OCI-LY7 (cell line): ENCODE measurements at regions not wholly inside any gene's neighbourhood (a gene's known extent, or its start where the extent isn't known, plus 50 kb on each side); places are given as distances from the start of the nearest gene placed in this dataset.

Source experiments
- BruUV-seq: library from RNA; stranded (reverse); fragments of 400-500 nt; replicated peaks from 2 replicates; lab custom pipeline; 2021; lab: Mats Ljungman, UMichigan
- CTCF ChIA-PET: fragments of 300-600 bp; sonication (Branson Sonifier 250); formaldehyde crosslinking; loops from one replicate; lab custom pipeline; 2022; ENCODE audit warnings: antibody characterized with exemption; ENCODE audit not compliant: unreplicated experiment; lab: Charles Lee
- POLR2A ChIA-PET: fragments of 300-600 bp; sonication (Branson Sonifier 250); formaldehyde crosslinking; loops from one replicate; lab custom pipeline; 2022; ENCODE audit warnings: antibody characterized with exemption; lab: Charles Lee
- DNase-seq: peaks from one replicate; pipeline ENCODE4 v3.0.0-alpha.2; 2015; ENCODE audit warnings: low spot score
- H2AFZ ChIP-seq: fragments of 200-600 bp; sonication (generic), shearing (Covaris generic); 2 replicates; pipeline ENCODE4 v1.6.1; 2014; ENCODE audit warnings: mild to moderate bottlenecking, antibody characterized with exemption, low read length, moderate library complexity
- H3K27ac ChIP-seq: fragments of 200-600 bp; sonication (generic); 2 replicates; pipeline ENCODE4 v1.5.1; 2014; ENCODE audit warnings: mixed run types, low read depth, mild to moderate bottlenecking, moderate library complexity, low read length, inconsistent platforms; ENCODE audit not compliant: poor library complexity, severe bottlenecking
- H3K36me3 ChIP-seq: fragments of 200-600 bp; sonication (generic); 2 replicates; pipeline ENCODE4 v1.6.1; 2014; ENCODE audit warnings: mild to moderate bottlenecking, antibody characterized with exemption, low read length, moderate library complexity, mixed read lengths; ENCODE audit not compliant: insufficient read depth
- H3K4me1 ChIP-seq: fragments of 200-600 bp; sonication (generic); 2 replicates; pipeline ENCODE4 v1.5.1; 2014; ENCODE audit warnings: mild to moderate bottlenecking, low read length; ENCODE audit not compliant: insufficient read depth, poor library complexity, severe bottlenecking
- H3K4me2 ChIP-seq: fragments of 200-600 bp; sonication (generic); 2 replicates; pipeline ENCODE4 v1.6.1; 2014; ENCODE audit warnings: mild to moderate bottlenecking, low read length
- H3K4me3 ChIP-seq: fragments of 200-600 bp; sonication (generic); 2 replicates; pipeline ENCODE4 v1.5.1; 2014; ENCODE audit warnings: mild to moderate bottlenecking, low read depth, low read length; ENCODE audit not compliant: poor library complexity, severe bottlenecking
- H3K79me2 ChIP-seq: fragments of 200-600 bp; sonication (generic); 2 replicates; pipeline ENCODE4 v1.6.1; 2016; ENCODE audit warnings: low read depth, mild to moderate bottlenecking, low read length, moderate library complexity, mixed read lengths; ENCODE audit not compliant: insufficient read depth
- H3K9me2 ChIP-seq: fragments of 200-600 bp; sonication (generic); 2 replicates; pipeline ENCODE4 v1.6.1; 2016; ENCODE audit warnings: mild to moderate bottlenecking, low read length, mixed read lengths; ENCODE audit not compliant: insufficient read depth
- H3K9me3 ChIP-seq: fragments of 200-600 bp; sonication (generic); 2 replicates; pipeline ENCODE4 v1.6.1; 2014; ENCODE audit warnings: mild to moderate bottlenecking, mixed run types, low read length, mixed read lengths
- H4K20me1 ChIP-seq: fragments of 200-600 bp; sonication (generic); 2 replicates; pipeline ENCODE4 v1.6.1; 2014; ENCODE audit warnings: mild to moderate bottlenecking, antibody characterized with exemption, low read length, moderate library complexity, mixed read lengths; ENCODE audit not compliant: insufficient read depth
- EZH2phosphoT487 ChIP-seq: fragments of 200-600 bp; sonication (generic); IDR thresholded peaks from 2 replicates; pipeline ENCODE4 v1.6.1; 2018; ENCODE audit warnings: low read depth, borderline replicate concordance, mild to moderate bottlenecking, mixed run types, antibody characterized with exemption, low read length, moderate library complexity, mixed read lengths
- intact Hi-C: fragments of 100-400 bp; cut with micrococcal nuclease; formaldehyde crosslinking; loops from one replicate; pipeline ENCODE4 v1.10.0; 2022; ENCODE audit not compliant: unreplicated experiment
- TF ChIP-seq, protein P1 (sequence below): fragments of 200-600 bp; sonication (generic); conservative IDR thresholded peaks from 2 replicates; pipeline ENCODE4 v1.5.1; 2014; ENCODE audit warnings: mild to moderate bottlenecking, antibody characterized with exemption, low read length, moderate library complexity, mixed read lengths

DNA sequence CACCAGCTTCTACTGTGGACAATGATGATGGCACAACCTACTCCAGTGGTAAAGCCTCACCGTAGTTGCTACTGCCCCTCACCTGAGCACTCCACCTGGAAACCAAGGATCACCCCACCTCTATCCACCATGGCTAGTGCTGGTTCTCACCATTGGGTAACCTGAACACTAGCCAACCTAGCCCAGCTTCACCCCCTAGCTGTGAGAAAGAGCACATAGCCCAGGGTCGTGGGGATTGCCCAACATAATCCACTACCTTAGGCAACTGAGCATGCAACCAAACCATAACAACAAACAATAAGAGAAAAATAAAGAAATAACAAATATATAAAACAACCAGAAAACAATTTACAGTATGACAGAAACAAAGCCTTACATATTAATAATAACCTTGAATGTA lies 560.1 kb downstream of the DIAPH3 start:
- Histone ChIP-seq H3K9me3 (no peaks in the 10 kb centered on the region; the same call in 1 of the 2 replicates), H2AFZ (no peak overlapping the region), H3K4me1 (no peaks in the 10 kb centered on the region), H4K20me1 (no peaks in the 10 kb centered on the region), H3K9me2 (no peaks in the 10 kb centered on the region), H3K4me3 (no peak overlapping the region), H3K27ac (no peak overlapping the region), H3K4me2 (no peak overlapping the region), H3K79me2 (no peaks in the 10 kb centered on the region), H3K36me3 (no peaks in the 10 kb centered on the region)
- intact Hi-C loops, result no loop called here
- no peak for DNase-seq
- BruUV-seq, result no TSS peak
- no peak for TF ChIP-seq EZH2phosphoT487
- TF ChIP-seq, protein P1, sequence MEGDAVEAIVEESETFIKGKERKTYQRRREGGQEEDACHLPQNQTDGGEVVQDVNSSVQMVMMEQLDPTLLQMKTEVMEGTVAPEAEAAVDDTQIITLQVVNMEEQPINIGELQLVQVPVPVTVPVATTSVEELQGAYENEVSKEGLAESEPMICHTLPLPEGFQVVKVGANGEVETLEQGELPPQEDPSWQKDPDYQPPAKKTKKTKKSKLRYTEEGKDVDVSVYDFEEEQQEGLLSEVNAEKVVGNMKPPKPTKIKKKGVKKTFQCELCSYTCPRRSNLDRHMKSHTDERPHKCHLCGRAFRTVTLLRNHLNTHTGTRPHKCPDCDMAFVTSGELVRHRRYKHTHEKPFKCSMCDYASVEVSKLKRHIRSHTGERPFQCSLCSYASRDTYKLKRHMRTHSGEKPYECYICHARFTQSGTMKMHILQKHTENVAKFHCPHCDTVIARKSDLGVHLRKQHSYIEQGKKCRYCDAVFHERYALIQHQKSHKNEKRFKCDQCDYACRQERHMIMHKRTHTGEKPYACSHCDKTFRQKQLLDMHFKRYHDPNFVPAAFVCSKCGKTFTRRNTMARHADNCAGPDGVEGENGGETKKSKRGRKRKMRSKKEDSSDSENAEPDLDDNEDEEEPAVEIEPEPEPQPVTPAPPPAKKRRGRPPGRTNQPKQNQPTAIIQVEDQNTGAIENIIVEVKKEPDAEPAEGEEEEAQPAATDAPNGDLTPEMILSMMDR, result no peak
- ChIA-PET CTCF (no interaction called here), POLR2A (interaction anchor here (0.5 kb wide), 1 partner anchor 1480 kb away, joined by 3 read pairs; no protein-coding TSS in a partner anchor)

DNA sequence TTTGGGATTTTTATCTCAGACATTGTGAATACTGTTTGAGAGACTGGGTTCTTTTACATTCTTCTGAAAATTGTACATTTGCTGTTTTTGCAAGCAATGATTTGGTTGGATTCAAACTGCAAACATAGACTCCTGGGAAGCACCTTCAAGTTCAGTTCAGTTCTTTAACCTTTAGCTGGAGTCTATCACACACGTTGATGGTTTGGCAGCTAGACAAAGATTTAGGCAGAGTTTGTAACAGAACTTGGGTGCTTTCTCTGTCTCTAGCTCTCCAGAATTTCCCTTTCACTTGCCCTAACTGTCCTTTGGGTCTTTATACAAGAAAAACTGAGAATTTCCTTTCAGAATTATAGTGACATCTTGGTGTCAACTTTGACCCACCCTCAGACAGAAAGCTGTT lies 556.6 kb downstream of the DIAPH3 start:
- Histone ChIP-seq H3K9me2 (no peaks in the 10 kb centered on the region), H3K79me2 (no peaks in the 10 kb centered on the region), H4K20me1 (no peaks in the 10 kb centered on the region), H3K36me3 (no peaks in the 10 kb centered on the region), H3K9me3 (no peaks in the 10 kb centered on the region), H3K27ac (no peak overlapping the region), H2AFZ (no peak overlapping the region), H3K4me2 (no peak overlapping the region), H3K4me3 (no peak overlapping the region), H3K4me1 (no peaks in the 10 kb centered on the region)
- no peak for TF ChIP-seq EZH2phosphoT487
- TF ChIP-seq, protein P1, result no peak
- intact Hi-C loops, result no loop called here
- CTCF ChIA-PET, result no interaction called here
- DNase-seq, result no peak
- POLR2A ChIA-PET, result interaction anchor here (0.6 kb wide), 2 partner anchors 1510 to 1809 kb away, joined by 3 to 7 read pairs; no protein-coding TSS in a partner anchor
- no TSS peak for BruUV-seq

DNA sequence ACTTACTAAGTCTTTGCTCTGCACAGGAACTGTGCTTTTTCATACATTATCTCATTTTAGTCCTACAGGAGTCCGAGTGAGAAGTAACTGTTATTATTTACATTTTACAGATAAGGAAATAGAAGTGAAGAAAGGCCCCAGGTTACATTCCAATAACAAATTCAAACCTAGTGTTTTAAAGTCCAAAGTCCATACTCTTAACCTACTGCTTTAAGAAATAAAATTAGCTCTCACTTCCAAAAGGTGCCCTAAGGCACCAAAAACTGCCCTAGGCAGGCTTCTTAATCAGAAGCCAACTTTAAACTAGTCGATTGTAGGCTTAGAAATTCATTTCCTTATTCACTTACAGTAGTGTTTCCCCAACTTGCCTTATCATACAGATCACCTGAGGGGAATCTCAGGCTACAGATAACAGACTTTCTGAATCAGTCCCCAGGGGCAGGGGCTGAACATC lies 555.9 kb downstream of the DIAPH3 start:
- no peaks in the 10 kb centered on the region for H3K36me3 ChIP-seq
- intact Hi-C loops, result no loop called here
- H3K27ac ChIP-seq, result no peak overlapping the region
- no peak overlapping the region for H3K4me3 ChIP-seq
- no peaks in the 10 kb centered on the region for H4K20me1 ChIP-seq
- no peaks in the 10 kb centered on the region for H3K79me2 ChIP-seq
- ChIA-PET POLR2A (interaction anchor here (0.6 kb wide), 3 partner anchors 218 to 1808 kb away, joined by 3 to 7 read pairs (median 6); no protein-coding TSS in a partner anchor), CTCF (no interaction called here)
- H3K9me3 ChIP-seq, result no peaks in the 10 kb centered on the region
- no peak for TF ChIP-seq EZH2phosphoT487
- TF ChIP-seq, protein P1, result no peak
- H3K4me2 ChIP-seq, result no peak overlapping the region
- no TSS peak for BruUV-seq
- DNase-seq, result no peak
- H3K9me2 ChIP-seq, result no peaks in the 10 kb centered on the region
- H3K4me1 ChIP-seq, result no peaks in the 10 kb centered on the region
- no peak overlapping the region for H2AFZ ChIP-seq
